ENCODE measurements at regions not wholly inside any gene's neighbourhood (a gene's known extent, or its start where the extent isn't known, plus 50 kb on each side); places are given as distances from the start of the nearest gene placed in this dataset.

DNA sequence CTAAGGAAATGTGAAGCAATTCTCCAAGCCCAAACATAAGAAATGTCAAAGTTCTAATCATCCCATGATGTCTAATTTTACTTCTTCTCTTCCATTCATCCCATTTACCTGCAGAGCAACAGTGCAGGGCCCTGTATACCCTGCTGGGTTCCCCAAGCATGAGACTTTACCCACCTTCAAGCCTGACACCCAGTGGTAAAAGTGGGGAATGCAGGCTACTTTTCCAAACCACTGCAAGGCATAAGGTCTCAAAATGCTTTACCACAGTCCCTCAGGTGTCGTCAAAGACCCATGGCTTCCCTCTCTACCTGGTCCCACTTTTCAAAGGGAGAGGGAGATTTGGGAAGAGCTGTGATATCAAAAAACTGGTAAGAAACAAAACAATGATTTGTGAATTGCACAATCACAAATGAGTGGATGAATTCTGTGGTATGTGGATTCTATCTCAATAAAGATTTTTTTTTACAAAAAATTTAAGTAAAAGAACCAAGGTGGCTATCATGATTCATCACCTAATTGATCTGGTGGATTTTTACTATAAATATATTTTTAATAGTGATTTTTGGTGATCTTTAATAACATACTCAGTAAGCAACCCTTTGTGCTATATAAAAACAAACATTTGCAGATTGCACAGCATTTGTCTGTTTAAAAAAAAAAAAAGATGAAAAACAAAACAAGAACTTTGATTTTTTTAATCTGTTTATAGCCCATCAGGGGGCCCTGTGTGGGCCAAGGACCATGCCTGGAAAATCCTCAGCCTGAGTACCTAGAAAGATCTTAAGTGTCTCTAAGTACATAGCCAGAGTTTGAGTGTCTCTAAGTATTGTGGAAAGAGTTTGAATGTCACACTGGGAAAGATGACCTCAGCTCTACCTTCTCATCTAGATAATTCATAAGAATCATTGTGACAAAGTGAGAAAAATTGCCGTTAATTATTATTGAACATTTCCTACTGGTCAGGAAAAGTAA is 73.1 kb upstream of the GJB5 start (continued):
- peak; percentile 50; the same call in 1 of the 2 replicates for TF ChIP-seq REST (IDR thresholded peaks at IDR 0.05; ENCODE audit: borderline replicate concordance)
- no peak for TF ChIP-seq REST (CRISPR knock-in tag; IDR thresholded peaks at IDR 0.05; ENCODE audit: low read depth)
- no peak for TF ChIP-seq FOXA3 (CRISPR knock-in tag; conservative IDR thresholded peaks at IDR 0.05 in 1 of 2, IDR thresholded peaks at IDR 0.05 in 1 of 2)

Data from K562 (cell line).